HepG2 (cell line): ENCODE measurements at regions not wholly inside any gene's neighbourhood (a gene's known extent, or its start where the extent isn't known, plus 50 kb on each side); places are given as distances from the start of the nearest gene placed in this dataset.

Experiments
- CBX1 ChIP-seq: IDR thresholded peaks from one replicate; pipeline ENCODE4 v1.6.1; 2016; ENCODE audit warnings: antibody characterized with exemption, low read depth
- CBX5 ChIP-seq: sonication (generic); formaldehyde crosslinking; IDR thresholded peaks from 2 replicates; pipeline ENCODE4 v1.4.0; 2020; ENCODE audit warnings: missing genetic modification reagents, borderline replicate concordance
- CENPBD1 ChIP-seq: sonication (generic); formaldehyde crosslinking; IDR thresholded peaks from 2 replicates; pipeline ENCODE4 v1.8.0; 2022; ENCODE audit warnings: missing genetic modification reagents, low read depth, mild to moderate bottlenecking, borderline replicate concordance
- EEA1 ChIP-seq: sonication (generic); formaldehyde crosslinking; IDR thresholded peaks from 2 replicates; pipeline ENCODE4 v1.5.1; 2020; ENCODE audit warnings: mild to moderate bottlenecking, missing genetic modification reagents, borderline replicate concordance
- HOXA3 ChIP-seq: sonication (generic); formaldehyde crosslinking; IDR thresholded peaks from 2 replicates; pipeline ENCODE4 v1.5.0; 2020; ENCODE audit warnings: missing genetic modification reagents
- KLF9 ChIP-seq: IDR thresholded peaks from 2 replicates; pipeline ENCODE4 v1.6.1; 2016; ENCODE audit warnings: low read depth
- KMT2A ChIP-seq: sonication (generic); formaldehyde crosslinking; IDR thresholded peaks from 2 replicates; pipeline ENCODE4 v1.4.0; 2020; ENCODE audit warnings: missing genetic modification reagents
- LRRFIP1 ChIP-seq: sonication (generic); formaldehyde crosslinking; conservative IDR thresholded peaks from 2 replicates; pipeline ENCODE4 v1.4.0; 2020; ENCODE audit warnings: missing genetic modification reagents
- MAFK ChIP-seq, 2 experiments: IDR thresholded peaks in 1 of 2; conservative IDR thresholded peaks in 1 of 2; 2 replicates each; pipeline ENCODE4 v1.6.1; 2011; ENCODE audit warnings: improper control_type of control experiment in 2 of 2, low read length in 2 of 2
- SNAI1 ChIP-seq: sonication (generic); formaldehyde crosslinking; IDR thresholded peaks from 2 replicates; pipeline ENCODE4 v1.5.0; 2020; ENCODE audit warnings: mild to moderate bottlenecking, missing genetic modification reagents, borderline replicate concordance
- ZBTB8A ChIP-seq: sonication (generic); formaldehyde crosslinking; IDR thresholded peaks from 2 replicates; pipeline ENCODE4 v1.4.0; 2020; ENCODE audit warnings: mild to moderate bottlenecking, low read depth, missing genetic modification reagents, borderline replicate concordance
- ZNF101 ChIP-seq: sonication (generic); formaldehyde crosslinking; IDR thresholded peaks from 2 replicates; pipeline ENCODE4 v1.4.0; 2020; ENCODE audit warnings: mild to moderate bottlenecking, low read depth, missing genetic modification reagents, borderline replicate concordance
- ZNF124 ChIP-seq: sonication (generic); formaldehyde crosslinking; IDR thresholded peaks from 2 replicates; pipeline ENCODE4 v1.4.0; 2020; ENCODE audit warnings: missing genetic modification reagents
- ZNF367 ChIP-seq: sonication (generic); formaldehyde crosslinking; IDR thresholded peaks from 2 replicates; pipeline ENCODE4 v1.4.0; 2020; ENCODE audit warnings: missing genetic modification reagents, borderline replicate concordance
- ZNF431 ChIP-seq: sonication (generic); formaldehyde crosslinking; IDR thresholded peaks from 2 replicates; pipeline ENCODE4 v1.9.0; 2022; ENCODE audit warnings: missing genetic modification reagents, low read depth, mild to moderate bottlenecking, borderline replicate concordance
- ZNF678 ChIP-seq: sonication (generic); formaldehyde crosslinking; IDR thresholded peaks from 2 replicates; pipeline ENCODE4 v1.4.0; 2020; ENCODE audit warnings: mild to moderate bottlenecking, missing genetic modification reagents
- ZNF883 ChIP-seq: sonication (generic); formaldehyde crosslinking; IDR thresholded peaks from 2 replicates; pipeline ENCODE4 v1.5.1; 2020; ENCODE audit warnings: mild to moderate bottlenecking, missing genetic modification reagents; ENCODE audit errors: not compliant biosample characterization
- ZSCAN21 ChIP-seq: sonication (generic); formaldehyde crosslinking; IDR thresholded peaks from 2 replicates; pipeline ENCODE4 v1.8.0; 2022; ENCODE audit warnings: mild to moderate bottlenecking, missing genetic modification reagents, moderate library complexity, borderline replicate concordance
- ZSCAN29 ChIP-seq: sonication (generic); formaldehyde crosslinking; conservative IDR thresholded peaks from 2 replicates; pipeline ENCODE4 v1.4.0; 2020; ENCODE audit warnings: mild to moderate bottlenecking, missing genetic modification reagents
- TF ChIP-seq, protein P1 (sequence below): sonication (generic); formaldehyde crosslinking; IDR thresholded peaks from 2 replicates; pipeline ENCODE4 v1.4.0; 2020; ENCODE audit warnings: missing genetic modification reagents, borderline replicate concordance
- TF ChIP-seq, protein P2 (sequence below): sonication (generic); formaldehyde crosslinking; IDR thresholded peaks from 2 replicates; pipeline ENCODE4 v1.4.0; 2020; ENCODE audit warnings: missing genetic modification reagents
- TF ChIP-seq, protein P3 (sequence below): sonication (generic); formaldehyde crosslinking; IDR thresholded peaks from 2 replicates; pipeline ENCODE4 v1.8.1; 2023; ENCODE audit warnings: mild to moderate bottlenecking, moderate library complexity, missing genetic modification reagents

DNA sequence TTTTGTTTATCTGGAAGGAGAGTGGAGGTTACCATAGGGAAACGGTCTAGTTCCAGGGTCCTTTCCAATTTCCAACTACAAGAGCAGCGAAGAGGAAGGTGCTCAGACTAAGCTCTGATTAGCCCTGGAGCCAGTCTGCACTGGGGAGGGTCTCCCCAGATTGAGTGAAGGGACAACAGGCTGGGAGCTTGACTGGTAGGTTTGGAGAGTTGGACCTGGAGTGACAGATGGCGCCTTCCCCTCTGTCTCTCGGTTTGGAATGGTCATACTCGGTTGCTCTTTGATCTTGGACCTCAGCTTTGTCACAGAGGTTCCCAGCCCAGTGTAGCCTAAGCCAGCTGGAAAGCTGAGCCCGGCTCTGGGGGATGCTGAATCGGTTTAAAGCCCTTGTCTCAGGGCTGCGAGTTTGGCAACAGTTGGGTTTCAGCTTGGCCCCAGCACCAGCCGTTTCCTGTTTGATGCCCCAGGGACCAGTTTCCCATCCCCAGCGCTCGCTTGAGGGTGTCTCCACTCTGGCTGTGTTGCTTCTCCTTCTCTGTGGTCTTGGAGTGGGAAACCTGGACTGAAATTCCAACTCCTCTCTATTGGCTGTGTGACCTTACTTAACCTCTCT is 53.1 kb upstream of the ULK4 start (continued):
- TF ChIP-seq LRRFIP1 (CRISPR knock-in tag) (no peak), ZSCAN21 (peak; percentile 31; the same call in 1 of the 2 replicates), HOXA3 (CRISPR knock-in tag) (peak; percentile 35; the same call in 1 of the 2 replicates), ZNF678 (CRISPR knock-in tag) (no peak), ZNF883 (no peak), CENPBD1 (CRISPR knock-in tag) (no peak), ZNF101 (CRISPR knock-in tag) (no peak), ZNF367 (CRISPR knock-in tag) (no peak), ZNF124 (peak; percentile 77; the same call in 1 of the 2 replicates), CBX1 (no peak), CBX5 (CRISPR knock-in tag) (no peak), ZBTB8A (no peak), EEA1 (no peak), ZSCAN29 (CRISPR knock-in tag) (peak; percentile 92), KMT2A (CRISPR knock-in tag) (0 out of 2 replicates have a peak, but pooled peaks have one; percentile 31), SNAI1 (CRISPR knock-in tag) (no peak), ZNF431 (no peak), KLF9 (CRISPR knock-in tag) (no peak), MAFK (conservative IDR thresholded peaks at IDR 0.05 in 1 of 2, IDR thresholded peaks at IDR 0.05 in 1 of 2; ENCODE audit: low read length in 2 of 2) (peak in 1 of 2 experiments; percentile 68; a peak in 2 of 4 replicates)
- TF ChIP-seq, protein P1, sequence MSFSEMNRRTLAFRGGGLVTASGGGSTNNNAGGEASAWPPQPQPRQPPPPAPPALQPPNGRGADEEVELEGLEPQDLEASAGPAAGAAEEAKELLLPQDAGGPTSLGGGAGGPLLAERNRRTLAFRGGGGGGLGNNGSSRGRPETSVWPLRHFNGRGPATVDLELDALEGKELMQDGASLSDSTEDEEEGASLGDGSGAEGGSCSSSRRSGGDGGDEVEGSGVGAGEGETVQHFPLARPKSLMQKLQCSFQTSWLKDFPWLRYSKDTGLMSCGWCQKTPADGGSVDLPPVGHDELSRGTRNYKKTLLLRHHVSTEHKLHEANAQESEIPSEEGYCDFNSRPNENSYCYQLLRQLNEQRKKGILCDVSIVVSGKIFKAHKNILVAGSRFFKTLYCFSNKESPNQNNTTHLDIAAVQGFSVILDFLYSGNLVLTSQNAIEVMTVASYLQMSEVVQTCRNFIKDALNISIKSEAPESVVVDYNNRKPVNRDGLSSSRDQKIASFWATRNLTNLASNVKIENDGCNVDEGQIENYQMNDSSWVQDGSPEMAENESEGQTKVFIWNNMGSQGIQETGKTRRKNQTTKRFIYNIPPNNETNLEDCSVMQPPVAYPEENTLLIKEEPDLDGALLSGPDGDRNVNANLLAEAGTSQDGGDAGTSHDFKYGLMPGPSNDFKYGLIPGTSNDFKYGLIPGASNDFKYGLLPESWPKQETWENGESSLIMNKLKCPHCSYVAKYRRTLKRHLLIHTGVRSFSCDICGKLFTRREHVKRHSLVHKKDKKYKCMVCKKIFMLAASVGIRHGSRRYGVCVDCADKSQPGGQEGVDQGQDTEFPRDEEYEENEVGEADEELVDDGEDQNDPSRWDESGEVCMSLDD (CRISPR knock-in tag) = no peak
- TF ChIP-seq, protein P2, sequence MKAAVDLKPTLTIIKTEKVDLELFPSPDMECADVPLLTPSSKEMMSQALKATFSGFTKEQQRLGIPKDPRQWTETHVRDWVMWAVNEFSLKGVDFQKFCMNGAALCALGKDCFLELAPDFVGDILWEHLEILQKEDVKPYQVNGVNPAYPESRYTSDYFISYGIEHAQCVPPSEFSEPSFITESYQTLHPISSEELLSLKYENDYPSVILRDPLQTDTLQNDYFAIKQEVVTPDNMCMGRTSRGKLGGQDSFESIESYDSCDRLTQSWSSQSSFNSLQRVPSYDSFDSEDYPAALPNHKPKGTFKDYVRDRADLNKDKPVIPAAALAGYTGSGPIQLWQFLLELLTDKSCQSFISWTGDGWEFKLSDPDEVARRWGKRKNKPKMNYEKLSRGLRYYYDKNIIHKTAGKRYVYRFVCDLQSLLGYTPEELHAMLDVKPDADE (CRISPR knock-in tag) = no peak
- TF ChIP-seq, protein P3, sequence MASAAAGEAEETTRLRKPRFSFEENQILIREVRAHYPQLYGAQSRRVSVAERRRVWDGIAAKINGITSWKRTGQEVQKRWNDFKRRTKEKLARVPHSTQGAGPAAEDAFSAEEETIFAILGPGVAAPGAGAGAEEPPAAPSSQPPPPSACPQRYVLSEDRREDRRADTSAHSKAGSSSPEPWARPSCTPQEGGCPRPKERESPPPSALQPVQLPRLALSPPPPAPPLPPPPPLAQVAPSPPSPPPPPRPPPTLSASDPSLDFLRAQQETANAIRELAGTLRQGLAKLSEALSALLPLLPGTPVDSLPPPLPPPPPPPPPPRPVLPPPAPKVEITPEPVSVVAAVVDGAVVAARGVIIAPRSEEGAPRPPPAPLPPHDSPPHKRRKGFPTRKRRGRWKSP (CRISPR knock-in tag) = no peak
